NCI-H748 (cell line): ENCODE measurements at regions not wholly inside any gene's neighbourhood (a gene's known extent, or its start where the extent isn't known, plus 50 kb on each side); places are given as distances from the start of the nearest gene placed in this dataset.

ENCODE experiments used
- DNase-seq: peaks from one replicate; lab custom pipeline; 2025; ENCODE audit not compliant: unreplicated experiment; lab: John Stamatoyannopoulos, UW

GRCh38 chr12:63090716-63091115 lies 60.3 kb downstream of the AVPR1A start:
- DNase-seq, result no peak

DNA sequence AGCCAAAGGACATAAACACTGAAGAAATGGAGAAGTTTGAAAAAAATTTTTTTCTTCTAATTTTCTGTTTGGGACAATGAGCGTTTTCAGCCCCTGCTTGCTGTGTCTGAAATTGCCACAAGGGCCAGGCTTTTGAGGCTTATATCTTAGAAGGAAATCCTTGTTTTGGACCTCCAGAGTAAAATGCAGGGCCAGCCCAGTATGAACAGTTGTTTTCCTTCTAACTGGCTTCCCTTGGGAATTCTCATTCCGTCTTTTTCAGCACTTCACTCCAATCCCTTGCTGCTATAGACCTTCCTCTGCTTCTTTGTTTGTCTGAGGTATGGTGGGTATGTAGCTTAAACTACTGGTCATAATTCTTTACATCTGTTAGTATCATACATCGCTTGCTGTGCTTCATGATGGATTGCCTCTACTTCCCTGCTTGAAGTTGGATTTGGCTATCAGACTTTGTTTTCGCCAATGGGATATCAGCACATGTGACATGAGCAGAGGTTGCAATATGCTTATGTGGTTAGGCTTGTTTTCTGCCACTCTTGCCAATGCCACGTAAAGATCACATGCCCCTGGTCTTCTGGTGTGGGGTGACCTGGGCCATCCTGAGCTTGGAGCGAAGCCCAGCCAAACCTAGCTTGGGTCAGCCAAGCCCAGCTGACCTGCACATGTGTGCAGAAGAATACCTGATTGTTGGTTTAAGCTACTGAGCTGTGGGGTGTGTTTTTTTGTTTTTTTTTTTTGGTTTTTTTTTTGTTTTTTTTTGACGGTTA lies 64.7 kb downstream of the AVPR1A start:
- no peak for DNase-seq

DNA sequence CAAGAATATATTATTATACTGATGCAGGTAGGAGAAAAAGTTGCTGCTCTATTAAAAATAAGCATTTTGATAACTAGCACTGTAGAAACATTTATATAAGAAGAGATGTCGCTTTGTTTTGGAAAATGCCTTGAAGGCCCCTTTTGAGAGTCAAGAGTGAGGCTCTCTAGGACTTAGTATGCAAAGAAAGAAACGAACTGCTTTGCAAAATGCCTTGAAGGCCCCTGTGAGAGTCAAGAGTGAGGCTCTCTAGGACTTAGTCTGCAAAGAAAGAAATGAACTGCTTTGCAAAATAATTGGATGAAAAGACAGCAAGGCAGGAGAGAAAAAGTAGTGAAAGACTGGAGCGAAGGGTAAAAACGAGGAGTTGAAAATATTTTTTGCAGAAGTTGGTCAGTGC lies 65.9 kb downstream of the AVPR1A start:
- no peak for DNase-seq

DNA sequence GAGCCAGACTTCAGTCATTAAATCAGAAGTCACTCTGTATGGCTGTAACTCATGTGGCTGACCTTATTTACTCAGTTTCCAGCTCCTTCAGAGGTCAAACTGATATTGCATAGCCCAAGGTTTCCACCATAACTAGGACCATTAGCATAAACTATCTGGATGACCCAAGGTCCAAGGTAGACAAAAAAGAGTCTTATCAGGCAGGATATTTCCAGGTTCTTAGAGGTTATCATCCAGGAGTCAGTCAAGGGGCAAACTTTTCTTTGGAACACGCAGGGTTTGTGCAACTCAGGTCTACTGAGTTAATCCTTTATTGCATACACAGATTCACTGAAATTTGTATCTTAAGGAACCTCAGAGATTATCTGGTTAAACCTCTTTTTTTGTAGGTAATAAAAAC lies 66.5 kb downstream of the AVPR1A start:
- DNase-seq, result no peak

DNA sequence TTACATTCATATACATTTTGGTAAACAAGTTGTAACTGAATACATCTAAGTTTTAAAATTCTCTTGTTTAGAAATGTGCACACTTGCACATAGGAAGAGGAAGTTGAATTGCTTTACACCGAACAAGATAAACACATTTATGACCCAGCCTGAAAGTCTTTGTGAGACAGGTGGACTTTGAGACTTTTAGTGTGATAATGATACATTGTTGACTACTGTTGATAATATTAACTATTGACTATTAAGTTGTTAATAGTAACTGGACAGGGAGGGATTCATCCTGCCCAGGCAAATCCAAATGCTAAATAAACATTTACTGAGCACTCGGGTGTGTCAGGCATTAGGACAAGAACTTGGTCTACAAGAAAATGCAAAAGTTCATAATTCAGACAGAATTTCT lies 68.0 kb downstream of the AVPR1A start:
- DNase-seq, result no peak

GRCh38 chr12:63079791-63080502 lies 71.1 kb downstream of the AVPR1A start:
- DNase-seq, result no peak

- no peak for DNase-seq
Observed at GRCh38 chr12:63078906-63079305, 72.1 kb downstream of the AVPR1A start.

- no peak for DNase-seq
Observed at GRCh38 chr12:63075376-63076060, 75.5 kb downstream of the AVPR1A start.

DNA sequence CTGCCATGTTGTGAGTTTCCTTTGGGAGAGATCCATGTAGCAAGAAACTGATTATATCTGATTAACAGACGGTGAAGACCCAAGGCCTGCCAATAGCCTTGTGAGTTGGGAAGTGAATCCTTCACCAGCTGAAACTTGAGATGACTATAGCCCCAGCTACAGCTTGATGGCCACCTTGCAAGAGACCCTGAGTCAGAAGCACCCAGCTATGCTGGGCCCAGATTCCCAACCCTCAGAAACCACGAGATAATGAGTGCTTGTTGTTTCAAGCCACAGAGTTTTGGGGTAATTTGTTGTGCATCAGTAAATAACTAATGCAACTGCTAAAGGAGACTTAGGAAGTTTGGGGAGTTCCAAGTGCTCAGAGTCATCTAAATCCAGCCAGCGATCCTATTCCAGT lies 80.3 kb downstream of the AVPR1A start:
- no peak for DNase-seq

DNA sequence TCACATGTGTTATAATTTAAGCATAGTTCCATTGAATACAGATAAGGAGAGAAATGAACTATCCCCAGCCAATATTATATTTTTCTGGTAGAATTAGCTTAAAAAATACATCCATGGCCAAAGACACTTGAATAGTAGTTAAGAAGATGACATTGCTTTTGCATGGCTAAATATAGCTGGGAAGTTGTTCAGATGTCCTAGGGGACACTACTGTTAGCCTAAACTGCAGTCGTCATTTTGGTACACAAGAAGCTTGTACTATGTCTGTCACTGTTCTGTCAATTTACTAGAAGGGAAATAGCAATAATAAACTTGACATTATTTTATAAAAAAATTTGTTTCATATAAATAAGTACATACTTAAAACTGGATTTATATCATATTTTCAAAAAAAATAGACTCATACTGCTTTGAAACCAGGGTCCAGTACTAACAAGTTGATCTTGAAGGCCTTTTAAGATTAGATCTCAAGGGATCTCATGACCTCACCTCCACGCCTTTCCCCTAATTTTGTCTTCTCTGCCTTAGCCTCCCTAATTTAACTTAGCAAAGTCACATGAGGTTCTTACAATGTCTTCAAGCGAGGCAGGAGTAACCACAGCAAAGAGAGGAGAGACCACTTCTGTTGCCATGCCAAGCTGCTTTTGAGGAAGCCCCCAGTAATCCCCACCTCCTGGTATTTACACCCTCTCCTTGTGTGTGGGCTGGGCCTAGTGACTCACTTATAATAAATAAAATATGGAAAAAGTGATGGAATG lies 81.0 kb downstream of the AVPR1A start:
- DNase-seq, result no peak

GRCh38 chr12:63068857-63069442 lies 82.1 kb downstream of the AVPR1A start:
- DNase-seq, result peak; percentile 55

GRCh38 chr12:63066782-63067181 lies 84.2 kb downstream of the AVPR1A start:
- peak; percentile 74 for DNase-seq

DNA sequence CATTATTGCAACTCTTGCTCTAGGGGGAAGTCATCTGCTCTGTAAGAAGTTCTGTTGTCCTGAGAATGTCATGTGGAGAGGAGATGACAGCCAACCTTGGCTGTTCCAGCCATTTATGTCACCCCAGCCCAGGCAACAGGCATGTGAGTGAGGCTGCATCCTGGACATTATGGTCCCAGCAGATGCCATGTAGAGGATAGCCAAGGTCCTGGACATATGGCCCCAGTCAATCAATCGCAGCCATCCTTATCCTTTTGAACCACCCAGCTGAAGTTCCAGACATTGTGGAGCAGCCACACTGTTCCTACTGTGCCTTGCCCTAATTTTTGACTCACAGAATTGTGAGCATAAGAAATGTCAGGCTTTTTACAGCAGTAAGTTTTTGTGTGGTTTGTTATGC lies 84.9 kb downstream of the AVPR1A start:
- no peak for DNase-seq

GRCh38 chr12:63064080-63064479 lies 86.9 kb downstream of the AVPR1A start:
- no peak for DNase-seq

DNA sequence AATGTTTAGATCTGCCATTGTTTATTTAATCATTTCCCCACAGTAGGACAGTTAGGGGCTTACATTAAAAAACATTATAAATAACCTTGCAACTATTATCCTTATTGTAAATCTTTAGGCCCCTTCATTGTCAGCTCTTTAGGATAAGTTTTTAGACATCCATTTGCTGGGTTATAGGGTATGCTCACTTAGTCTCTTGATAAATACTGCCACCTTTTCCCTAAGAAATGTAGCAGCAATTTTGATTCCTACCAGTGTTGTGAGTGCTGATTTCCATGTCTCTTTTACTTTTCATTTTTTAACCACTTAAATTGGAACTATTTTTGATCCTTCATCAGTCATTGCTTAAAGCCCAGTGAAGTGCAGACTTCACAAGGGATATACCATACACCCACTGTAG lies 94.4 kb downstream of the AVPR1A start:
- no peak for DNase-seq

DNA sequence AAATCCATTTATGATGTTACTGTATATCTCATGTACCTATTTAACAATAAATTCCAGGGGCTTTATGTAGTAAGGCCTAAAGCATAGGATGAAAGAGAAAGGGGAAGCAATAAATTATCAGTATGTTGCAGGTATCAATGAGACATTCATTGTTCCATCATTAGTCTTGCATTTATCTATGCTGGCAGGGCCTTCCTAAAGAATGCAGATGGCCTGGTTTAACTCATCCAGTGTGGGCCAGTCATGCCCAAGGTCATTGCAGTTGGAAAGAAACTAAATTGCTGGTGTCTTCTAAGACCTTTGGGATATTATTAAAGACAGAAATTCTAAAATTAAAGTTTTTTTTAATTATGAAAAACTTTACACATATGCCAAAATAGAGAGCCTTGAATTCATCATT lies 98.3 kb downstream of the AVPR1A start:
- DNase-seq, result no peak

DNA sequence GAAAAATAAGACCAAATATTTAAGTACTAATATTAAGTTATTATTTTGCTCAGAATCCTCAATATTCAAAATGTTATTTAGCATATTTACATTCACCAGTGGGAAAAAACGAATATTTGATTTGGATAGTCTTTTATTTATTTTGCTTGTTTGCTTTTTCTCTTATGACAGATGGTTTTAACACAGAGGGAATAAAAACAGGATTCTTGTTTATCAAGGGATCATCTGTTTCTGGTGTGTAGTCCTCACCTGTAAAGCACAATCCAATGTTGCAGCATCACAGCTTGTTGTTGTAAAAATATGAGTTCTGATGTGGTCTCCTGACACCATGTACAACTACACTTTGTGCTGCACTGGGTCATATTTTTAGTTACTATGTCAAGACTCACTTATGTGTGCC lies 103.9 kb downstream of the AVPR1A start:
- DNase-seq, result no peak

DNA sequence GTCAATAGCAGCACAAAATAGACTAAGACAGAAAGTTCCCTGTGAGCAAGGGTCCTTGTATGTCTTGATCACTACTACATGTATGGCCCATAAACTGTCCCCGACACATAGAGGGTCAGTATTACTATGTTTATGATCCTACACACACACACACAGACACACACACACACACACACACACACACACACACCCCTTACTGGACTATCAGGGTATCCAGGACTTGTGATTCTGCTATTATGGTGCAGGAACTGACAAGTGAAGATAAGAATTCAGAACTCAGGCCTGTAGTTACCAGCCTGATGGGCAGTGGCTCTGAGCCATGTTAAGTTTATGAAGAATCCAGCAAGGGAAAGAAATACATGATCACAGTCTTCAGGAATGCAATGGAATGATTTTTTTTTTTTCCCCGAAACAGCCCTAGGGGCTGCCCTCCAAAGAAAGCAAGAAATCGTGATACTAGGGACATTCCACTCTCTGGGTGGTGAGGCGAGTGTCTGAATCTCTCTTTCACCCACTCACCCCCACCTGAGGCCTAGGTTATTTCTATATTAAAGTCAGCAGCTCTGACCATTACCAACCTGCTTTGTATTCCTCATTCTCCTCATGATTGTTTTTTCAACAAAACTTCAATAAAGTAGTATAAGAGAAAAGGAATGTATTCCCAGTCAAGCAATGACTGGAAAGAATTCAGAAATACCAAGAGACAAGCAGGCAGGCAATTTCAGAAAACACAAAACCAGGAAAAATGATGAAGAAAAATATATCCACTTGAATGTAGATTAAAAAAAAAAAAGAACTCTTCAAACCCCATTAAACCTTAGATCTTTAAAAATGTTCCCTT lies 105.8 kb downstream of the AVPR1A start:
- no peak for DNase-seq

GRCh38 chr12:63042646-63043045 lies 107.7 kb upstream of the PPM1H start:
- no peak for DNase-seq

GRCh38 chr12:63041601-63042000 lies 106.7 kb upstream of the PPM1H start:
- no peak for DNase-seq
